Hepatocyte (in vitro differentiated cells): ENCODE measurements at regions not wholly inside any gene's neighbourhood (a gene's known extent, or its start where the extent isn't known, plus 50 kb on each side); places are given as distances from the start of the nearest gene placed in this dataset.

Source experiments
- EZH2 ChIP-seq: fragments of 200-600 bp; sonication (generic); IDR thresholded peaks from 2 replicates; pipeline ENCODE4 v1.6.1; 2016; ENCODE audit warnings: antibody characterized with exemption, mild to moderate bottlenecking, borderline replicate concordance
- TF ChIP-seq, protein P1 (sequence below): fragments of 200-600 bp; sonication (generic); IDR thresholded peaks from 2 replicates; pipeline ENCODE4 v1.5.1; 2016; ENCODE audit warnings: antibody characterized with exemption, mild to moderate bottlenecking; ENCODE audit not compliant: poor library complexity

DNA sequence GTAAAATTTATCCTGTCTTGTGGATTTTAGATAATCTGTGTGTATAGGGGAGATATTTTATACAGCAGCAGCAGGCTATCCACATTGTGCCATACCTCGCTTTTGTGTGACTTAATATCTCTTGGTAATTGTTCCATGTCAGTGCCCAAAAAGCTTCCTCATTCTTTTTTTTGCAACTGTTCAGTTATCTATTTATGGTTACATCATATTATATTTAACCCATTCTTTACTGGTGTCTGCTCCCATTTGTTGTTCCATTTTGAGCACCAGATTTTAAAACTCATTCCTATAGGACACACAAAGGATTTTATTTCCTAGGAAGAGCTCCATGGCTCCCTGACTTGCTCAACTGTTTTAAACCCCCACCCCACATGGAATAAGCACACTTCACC, 86.3 kb upstream of the RASGRP1 start:
- TF ChIP-seq, protein P1, sequence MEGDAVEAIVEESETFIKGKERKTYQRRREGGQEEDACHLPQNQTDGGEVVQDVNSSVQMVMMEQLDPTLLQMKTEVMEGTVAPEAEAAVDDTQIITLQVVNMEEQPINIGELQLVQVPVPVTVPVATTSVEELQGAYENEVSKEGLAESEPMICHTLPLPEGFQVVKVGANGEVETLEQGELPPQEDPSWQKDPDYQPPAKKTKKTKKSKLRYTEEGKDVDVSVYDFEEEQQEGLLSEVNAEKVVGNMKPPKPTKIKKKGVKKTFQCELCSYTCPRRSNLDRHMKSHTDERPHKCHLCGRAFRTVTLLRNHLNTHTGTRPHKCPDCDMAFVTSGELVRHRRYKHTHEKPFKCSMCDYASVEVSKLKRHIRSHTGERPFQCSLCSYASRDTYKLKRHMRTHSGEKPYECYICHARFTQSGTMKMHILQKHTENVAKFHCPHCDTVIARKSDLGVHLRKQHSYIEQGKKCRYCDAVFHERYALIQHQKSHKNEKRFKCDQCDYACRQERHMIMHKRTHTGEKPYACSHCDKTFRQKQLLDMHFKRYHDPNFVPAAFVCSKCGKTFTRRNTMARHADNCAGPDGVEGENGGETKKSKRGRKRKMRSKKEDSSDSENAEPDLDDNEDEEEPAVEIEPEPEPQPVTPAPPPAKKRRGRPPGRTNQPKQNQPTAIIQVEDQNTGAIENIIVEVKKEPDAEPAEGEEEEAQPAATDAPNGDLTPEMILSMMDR: no peak
- TF ChIP-seq EZH2: no peak
